Amniotic epithelial cell (primary cell): ENCODE measurements at regions not wholly inside any gene's neighbourhood (a gene's known extent, or its start where the extent isn't known, plus 50 kb on each side); places are given as distances from the start of the nearest gene placed in this dataset.

Experiments
- DNase-seq: peaks from one replicate; pipeline ENCODE4 v3.0.0-alpha.2; 2010; ENCODE audit warnings: low read depth

- no peak for DNase-seq
These were observed 56.5 kb upstream of the TBX3 start for GRCh38 chr12:114740448-114740847.

GRCh38 chr12:114738460-114739184, 54.6 kb upstream of the TBX3 start:
- DNase-seq, result no peak

- no peak for DNase-seq
These were observed 51.9 kb upstream of the TBX3 start for GRCh38 chr12:114735680-114736374.

- DNase-seq, result no peak
These were observed 51.0 kb upstream of the TBX3 start for GRCh38 chr12:114735011-114735410.

GRCh38 chr12:114733919-114734318, 49.9 kb upstream of the TBX3 start:
- DNase-seq, result no peak
